Activated CD8-positive, alpha-beta memory T cell treated with anti-CD3 and anti-CD28 coated beads, Interleukin-2, amount 50 U/mL, for 1 hour (primary cell): ENCODE measurements at regions not wholly inside any gene's neighbourhood (a gene's known extent, or its start where the extent isn't known, plus 50 kb on each side); places are given as distances from the start of the nearest gene placed in this dataset.

ENCODE experiments used
- DNase-seq: peaks from one replicate; pipeline ENCODE4 v3.0.0-alpha.2; 2020; ENCODE audit errors: extremely low read depth

- DNase-seq: peak; percentile 63
These were observed 289.4 kb downstream of the SEC14L1 start for GRCh38 chr17:77429969-77430752.

DNA sequence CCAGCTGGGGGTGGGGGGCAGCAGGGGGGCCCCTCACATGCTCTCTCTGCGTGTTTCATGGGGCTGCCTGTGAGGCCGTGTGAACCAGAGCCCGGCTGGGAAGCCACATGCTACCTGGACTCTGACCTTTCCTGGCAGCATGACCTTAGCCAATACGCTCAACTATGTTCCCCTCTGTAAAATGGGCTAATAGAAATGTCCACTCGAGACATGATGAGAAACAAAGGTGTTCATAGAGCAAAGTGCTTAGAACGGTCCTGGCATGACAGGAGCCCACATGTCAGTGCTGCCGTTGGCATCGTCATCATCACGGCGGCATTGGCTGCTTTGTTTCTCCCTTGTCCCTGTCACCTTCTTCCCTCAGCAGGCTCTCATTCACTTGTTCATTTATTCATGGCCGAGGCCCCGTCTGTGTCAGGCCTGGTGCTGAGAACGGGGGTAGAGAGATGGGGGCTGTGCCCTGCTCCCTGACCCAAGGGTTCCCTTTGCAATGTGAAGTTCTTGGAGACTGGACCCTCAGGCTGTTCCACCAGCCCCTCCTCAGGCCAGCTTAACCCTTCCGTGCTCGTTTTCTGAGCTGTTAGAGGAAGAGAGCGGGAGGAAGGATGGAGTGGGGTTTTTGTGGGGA is 291.4 kb downstream of the SEC14L1 start:
- DNase-seq: no peak

DNA sequence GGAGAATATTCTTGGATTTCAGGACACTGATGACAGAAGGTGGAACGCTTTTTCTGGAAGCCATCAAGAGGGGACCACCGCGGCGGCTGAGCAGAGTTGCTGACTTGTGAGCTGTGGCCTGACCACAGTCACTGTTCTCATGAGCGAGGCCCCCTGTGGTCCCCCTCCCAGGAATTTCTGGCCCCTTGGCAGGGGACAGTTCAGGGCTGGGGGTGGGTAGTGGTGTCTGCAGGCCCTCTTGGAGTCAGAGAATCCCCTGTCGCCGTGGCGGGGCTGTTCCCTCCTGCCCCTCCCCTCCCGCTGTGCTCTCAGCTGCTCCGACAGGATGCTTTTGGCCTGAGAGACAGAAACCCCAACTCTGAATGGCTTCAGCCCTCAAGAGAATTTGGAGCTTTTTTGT is 292.0 kb downstream of the SEC14L1 start:
- DNase-seq: no peak

DNA sequence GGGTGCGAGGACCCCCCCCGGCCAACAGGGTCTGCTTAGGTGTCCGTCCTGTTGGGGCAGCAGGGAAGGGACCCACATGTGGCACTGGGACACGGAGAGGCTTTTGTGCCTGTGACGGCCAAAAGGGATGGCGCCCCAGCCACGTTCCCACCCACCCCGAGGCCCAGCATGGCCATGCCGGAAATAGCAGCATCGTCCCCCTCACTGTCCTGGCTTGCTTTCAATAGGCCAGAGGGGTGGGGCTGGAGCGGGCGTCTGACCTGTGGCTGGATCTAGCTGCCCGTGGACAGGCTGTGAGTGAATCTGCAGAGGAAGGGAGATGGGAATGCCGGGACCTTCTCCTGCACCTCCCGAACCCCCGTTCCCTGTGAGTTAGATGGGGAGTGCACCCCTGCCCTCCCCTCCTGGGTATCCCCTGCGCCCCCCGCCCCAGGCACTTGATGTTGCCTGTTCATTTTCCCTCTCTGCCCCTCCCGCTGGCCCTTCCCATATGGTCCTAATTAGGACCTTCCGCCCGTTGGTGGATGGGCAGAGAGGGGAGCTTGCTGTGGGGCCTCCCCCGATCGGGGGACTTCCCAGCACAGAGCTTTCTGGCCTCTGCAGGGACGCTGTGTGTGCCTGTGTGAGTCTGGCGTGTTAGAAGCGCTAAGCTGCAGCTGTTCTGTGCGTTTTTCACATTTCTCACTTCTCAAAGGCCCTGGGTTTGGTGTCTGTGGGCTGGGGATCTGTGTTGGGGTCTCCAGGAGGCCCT is 292.8 kb downstream of the SEC14L1 start:
- DNase-seq: no peak

- DNase-seq: no peak
These were observed 293.7 kb downstream of the SEC14L1 start for GRCh38 chr17:77434136-77435114.

DNA sequence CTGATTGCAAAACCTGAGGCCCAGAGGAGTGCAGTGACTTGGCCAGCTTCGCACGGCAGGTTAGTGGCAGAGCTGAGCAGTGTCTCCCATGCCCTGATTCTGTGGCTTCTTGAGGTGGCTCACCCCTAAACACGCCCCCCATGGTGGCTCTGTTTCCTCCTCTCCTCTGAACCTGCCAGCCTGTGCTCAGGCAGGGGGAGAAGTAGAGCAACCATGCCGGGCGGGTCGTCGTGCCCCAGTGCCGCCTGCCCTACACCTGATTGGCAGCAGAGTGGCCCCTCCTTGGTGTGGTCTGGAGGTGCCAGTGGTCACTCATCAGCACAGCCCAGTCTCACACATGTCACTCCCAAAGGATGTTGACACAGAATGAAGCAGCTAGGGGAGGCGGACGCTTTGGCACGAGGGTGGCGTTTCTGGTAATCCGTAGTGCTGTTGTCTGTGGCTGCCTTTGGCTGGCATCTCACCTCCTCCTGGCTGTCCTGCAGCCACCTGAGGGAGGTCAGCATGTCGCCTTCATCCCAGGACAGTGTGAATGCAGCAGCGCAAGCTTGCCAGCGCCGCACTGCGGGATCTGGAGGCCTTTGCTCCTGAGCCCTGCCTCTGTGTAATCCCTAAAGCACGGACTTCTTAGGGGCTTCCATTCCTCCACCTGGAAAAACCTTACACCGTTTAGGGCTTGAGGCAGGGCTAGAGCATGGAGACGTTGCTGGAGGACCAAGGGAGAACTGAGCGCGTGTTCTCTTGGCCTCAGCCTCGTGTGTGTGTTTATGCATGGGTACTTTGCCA is 294.7 kb downstream of the SEC14L1 start:
- DNase-seq: no peak

- no peak for DNase-seq
These were observed 295.3 kb downstream of the SEC14L1 start for GRCh38 chr17:77436058-77436442.

DNA sequence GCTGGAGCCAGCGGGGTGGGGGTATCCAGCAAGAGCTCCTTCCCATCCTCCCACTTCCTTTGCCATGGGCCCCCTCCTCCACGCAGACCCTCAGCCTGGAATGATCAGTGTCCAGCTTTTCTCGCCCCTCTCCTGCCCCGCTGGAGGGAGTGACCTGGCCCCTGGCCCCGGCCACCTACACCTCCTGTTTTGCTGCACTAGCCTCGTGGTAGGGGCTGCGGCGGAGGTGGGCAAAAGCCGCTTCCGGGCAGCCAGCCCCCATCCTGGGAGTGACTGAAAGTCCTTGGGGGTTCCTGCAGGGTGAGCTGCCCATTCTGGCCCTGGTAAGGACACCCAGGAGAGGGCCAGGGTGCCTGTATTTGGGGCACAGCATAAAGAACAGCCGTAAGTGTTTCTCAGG is 295.7 kb downstream of the SEC14L1 start:
- no peak for DNase-seq

DNA sequence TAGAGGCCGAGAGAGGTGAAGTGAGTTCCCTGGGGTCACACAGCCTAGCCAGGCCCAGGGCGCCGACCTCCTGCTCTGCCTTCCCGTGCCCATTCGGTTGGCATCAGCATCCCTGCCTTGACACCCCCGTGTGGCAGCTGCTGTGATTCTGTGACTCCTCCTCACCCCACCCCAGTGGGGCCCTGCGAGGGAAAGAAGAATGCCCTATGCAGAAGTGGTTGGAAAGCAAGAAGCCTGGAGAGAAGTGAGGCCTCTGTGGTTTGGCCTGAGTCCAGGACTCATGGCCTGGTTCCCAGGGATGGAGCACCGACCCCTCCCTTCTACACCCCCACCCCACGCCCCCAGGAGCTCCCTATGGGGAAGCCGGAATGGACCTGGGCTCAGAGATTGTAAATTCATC is 296.2 kb downstream of the SEC14L1 start:
- DNase-seq: no peak

GRCh38 chr17:77437747-77438146 is 297.0 kb downstream of the SEC14L1 start:
- no peak for DNase-seq

DNA sequence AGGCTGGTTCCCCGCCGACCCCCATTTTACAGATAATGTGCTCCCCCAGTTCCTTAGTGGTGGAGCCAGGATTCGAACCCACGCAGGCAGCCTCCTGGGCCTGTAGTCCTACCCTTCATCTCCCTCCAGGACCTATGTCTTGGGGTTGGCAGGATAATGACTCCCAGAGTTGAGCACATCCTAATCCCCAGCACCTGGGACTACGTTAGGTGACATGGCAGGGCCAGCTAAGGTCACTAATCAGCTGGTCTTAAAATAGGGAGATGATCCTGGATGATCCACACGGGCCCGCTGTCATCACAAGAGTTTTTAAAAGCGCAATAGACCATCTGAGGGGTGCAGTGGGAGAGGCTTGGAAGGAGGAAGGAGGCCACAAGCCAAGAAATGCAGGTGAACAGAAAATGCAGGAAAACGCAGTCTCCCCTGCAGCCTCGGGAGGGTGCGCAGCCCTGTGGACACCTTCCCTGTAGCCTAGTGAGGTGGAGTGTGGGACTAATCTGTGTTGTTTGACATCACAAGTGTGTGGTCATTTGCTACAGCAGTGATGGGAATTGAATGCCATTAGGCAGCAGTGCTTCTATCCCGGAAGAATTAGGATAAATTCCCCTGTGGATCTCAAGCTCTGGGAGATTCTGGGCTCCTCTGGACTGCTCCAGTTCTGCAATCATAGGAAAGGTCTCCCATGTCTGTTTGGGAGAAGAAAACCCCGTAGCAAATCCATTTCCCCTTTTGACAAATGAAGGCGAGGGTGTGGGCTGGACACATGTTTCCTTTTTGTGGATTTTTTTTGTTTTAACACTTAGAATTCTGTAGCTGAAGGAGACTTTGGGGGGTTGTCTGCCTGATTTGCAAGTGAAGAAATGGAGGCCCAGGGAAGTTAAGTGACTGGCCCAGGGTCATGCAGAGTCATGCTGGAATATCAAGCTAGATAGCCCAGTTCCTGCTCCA is 297.7 kb downstream of the SEC14L1 start:
- DNase-seq: no peak

DNA sequence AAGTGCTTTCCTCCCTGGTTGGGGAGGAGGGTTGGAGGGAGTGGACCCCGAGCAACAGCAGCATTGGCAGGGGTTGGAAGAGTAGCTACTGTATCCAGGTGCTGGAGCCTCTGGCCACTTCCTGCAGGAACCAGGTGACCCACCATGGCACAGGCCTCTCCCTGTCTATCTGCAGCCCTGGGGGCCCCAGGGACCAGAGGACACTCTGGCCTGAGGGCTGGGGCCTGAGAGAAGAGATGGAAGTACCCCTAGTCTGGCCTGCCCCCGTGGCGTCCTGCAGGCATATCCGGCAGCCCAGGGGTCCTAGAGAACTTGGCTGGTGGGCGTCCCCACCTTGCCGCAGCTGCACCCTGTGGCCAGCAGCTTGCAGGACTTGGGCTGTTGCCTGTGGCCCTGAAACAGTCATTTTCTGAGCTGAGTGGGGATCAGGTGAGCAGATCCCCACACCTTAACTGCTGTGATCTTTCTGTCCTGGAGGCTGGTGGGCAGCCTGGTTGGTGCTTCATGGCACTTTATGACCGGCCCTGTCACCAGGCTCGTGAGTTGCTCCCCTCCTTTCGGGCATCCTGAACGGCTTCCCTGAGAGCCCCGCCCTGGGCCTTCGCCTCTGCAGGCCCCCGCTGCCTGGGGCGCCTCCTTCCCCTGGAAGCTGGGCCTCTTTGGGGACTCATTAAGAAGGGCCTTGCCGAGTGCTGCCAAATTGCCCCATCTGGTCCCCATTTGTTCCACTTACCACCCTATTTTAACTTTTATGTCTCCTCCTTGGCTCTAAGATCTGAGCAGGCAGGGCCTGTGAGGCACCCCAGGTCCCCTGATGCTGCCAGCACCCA is 298.6 kb downstream of the SEC14L1 start:
- DNase-seq: no peak

- DNase-seq: no peak
These were observed 299.8 kb downstream of the SEC14L1 start for GRCh38 chr17:77440560-77440981.

- DNase-seq: peak; percentile 62
These were observed 300.6 kb downstream of the SEC14L1 start for GRCh38 chr17:77441130-77441920.

- DNase-seq: no peak
These were observed 301.2 kb downstream of the SEC14L1 start for GRCh38 chr17:77441940-77442339.

DNA sequence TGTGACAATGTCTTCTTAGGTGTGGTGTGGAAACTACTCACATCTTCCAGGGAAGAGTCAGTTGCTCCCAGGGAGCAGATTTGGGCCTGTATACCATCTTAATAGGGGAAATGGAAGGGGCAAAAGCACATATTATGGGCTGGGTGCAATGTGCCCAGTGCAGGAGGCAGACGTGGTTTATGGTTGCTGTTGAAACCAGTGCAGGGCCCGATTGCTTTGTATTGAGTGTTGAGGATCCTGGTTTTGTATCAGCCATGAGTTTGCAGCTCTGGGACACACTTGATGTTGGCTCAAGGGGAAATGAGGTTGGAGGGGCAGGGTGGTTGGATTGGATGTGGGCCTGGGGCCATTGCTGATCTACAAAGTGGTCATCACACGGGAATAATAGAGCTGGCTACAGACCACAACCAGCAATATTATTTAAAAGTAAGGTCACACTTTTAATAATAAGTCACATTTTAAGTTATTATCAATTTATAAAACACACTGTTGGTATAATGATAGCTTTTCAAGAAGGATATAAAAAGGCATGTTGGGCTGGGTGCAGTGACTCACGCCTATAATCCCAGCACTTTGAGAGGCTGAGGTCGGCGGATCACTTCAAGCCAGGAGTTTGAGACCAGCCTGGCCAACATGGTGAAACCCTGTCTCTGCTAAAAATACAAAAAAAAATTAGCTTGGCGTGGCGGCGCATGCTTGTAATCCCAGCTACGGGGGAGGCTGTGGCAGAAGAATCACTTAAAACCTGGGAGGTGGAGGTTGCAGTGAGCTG is 302.4 kb downstream of the SEC14L1 start:
- no peak for DNase-seq

DNA sequence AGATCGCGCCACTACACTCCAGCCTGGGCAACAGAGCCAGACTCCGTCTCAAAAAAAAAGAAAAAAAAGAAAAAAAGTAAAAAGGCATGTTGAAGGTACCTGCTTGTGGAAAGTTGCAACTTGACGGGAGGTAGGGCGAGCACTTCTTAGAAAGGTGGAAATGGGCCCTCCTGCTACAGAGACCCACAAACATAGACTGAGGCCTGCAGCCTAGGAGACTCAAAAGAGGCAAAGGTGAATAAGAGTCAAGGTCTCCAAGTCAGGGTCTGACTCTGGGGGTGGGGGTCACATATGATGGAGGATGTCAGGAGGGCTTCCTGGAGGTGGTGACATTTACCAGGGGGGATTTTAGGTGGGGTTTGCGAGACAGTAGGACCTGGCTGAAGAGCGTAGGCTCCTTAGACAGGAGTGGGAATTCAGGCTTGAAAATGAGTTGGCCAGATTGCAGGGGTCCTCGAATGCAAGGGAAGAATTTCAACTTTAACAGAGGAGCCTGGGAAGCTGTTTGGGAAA is 303.0 kb downstream of the SEC14L1 start:
- no peak for DNase-seq
